SH-SY5Y (cell line): ENCODE measurements at regions not wholly inside any gene's neighbourhood (a gene's known extent, or its start where the extent isn't known, plus 50 kb on each side); places are given as distances from the start of the nearest gene placed in this dataset.

Experiments
- GATA2 ChIP-seq: IDR thresholded peaks from 2 replicates; pipeline ENCODE4 v1.6.1; 2011; ENCODE audit warnings: mild to moderate bottlenecking, low read depth, low read length
- GATA3 ChIP-seq: IDR thresholded peaks from 2 replicates; pipeline ENCODE4 v1.6.1; 2011; ENCODE audit warnings: low read depth, mild to moderate bottlenecking, low read length, moderate library complexity

DNA sequence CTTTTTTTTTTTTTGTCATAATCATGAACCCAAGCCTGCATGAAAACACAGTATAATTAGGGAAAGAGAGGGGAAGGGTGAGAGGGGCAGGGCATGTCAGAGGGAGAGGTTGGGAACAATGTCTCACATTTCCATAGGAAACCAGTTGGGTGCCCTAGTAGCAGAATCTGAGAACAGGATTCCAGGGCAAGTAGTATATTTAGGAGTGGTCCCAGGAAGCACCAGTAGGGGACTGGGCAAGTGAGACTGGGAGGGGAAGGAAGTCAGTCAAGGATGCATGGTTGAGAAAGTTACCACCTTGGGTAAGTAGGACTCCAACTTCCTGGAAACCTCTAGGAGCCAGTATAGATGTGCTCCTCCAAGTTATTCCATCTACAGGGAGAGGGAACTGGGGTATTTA is 88.6 kb upstream of the MAFB start:
- no peak for TF ChIP-seq GATA2
- no peak for TF ChIP-seq GATA3
